GM23338 (cell line): ENCODE measurements at regions not wholly inside any gene's neighbourhood (a gene's known extent, or its start where the extent isn't known, plus 50 kb on each side); places are given as distances from the start of the nearest gene placed in this dataset.

Experiments
- EZH2 ChIP-seq: fragments of 200-600 bp; sonication (generic); IDR thresholded peaks from one replicate; pipeline ENCODE4 v1.8.0; 2017; ENCODE audit warnings: antibody characterized with exemption, mild to moderate bottlenecking, low read depth; ENCODE audit not compliant: unreplicated experiment
- EZH2phosphoT487 ChIP-seq: fragments of 200-600 bp; sonication (generic); IDR thresholded peaks from one replicate; pipeline ENCODE4 v1.8.1; 2018; ENCODE audit warnings: antibody characterized with exemption; ENCODE audit not compliant: unreplicated experiment
- JUNB ChIP-seq: IDR thresholded peaks from one replicate; pipeline ENCODE4 v1.6.1; 2016; ENCODE audit warnings: antibody characterized with exemption; ENCODE audit not compliant: unreplicated experiment
- NANOG ChIP-seq: IDR thresholded peaks from 2 replicates; pipeline ENCODE4 v1.6.1; 2016; ENCODE audit warnings: antibody characterized with exemption, borderline replicate concordance
- POLR2AphosphoS5 ChIP-seq: IDR thresholded peaks from 2 replicates; pipeline ENCODE4 v1.6.1; 2016; ENCODE audit warnings: antibody characterized with exemption, low read depth
- STAT1 ChIP-seq: IDR thresholded peaks from one replicate; pipeline ENCODE4 v1.6.1; 2016; ENCODE audit warnings: antibody characterized with exemption; ENCODE audit not compliant: unreplicated experiment
- ZNF114 ChIP-seq: fragments of 250-450 bp; sonication (Bioruptor Pico); IDR thresholded peaks from 2 replicates; pipeline ENCODE4 v1.5.0; 2020; ENCODE audit warnings: mild to moderate bottlenecking, moderate library complexity
- TF ChIP-seq, protein P1 (sequence below), 2 experiments: fragments of 200-600 bp in 1 of 2; sonication (generic) in 1 of 2; conservative IDR thresholded peaks; 2 replicates each; pipeline versions ENCODE4 v1.5.1 to v1.6.1; 2016 to 2017; ENCODE audit warnings: antibody characterized with exemption in 2 of 2, low read depth in 2 of 2, mild to moderate bottlenecking in 2 of 2, moderate library complexity in 1 of 2
- TF ChIP-seq, protein P2 (sequence below): fragments of 250-450 bp; sonication (Bioruptor Pico); IDR thresholded peaks from 2 replicates; pipeline ENCODE4 v1.5.0; 2020; ENCODE audit warnings: mild to moderate bottlenecking, moderate library complexity
- TF ChIP-seq, protein P3 (sequence below): IDR thresholded peaks from one replicate; pipeline ENCODE4 v1.6.1; 2018; ENCODE audit warnings: antibody characterized with exemption; ENCODE audit not compliant: unreplicated experiment

DNA sequence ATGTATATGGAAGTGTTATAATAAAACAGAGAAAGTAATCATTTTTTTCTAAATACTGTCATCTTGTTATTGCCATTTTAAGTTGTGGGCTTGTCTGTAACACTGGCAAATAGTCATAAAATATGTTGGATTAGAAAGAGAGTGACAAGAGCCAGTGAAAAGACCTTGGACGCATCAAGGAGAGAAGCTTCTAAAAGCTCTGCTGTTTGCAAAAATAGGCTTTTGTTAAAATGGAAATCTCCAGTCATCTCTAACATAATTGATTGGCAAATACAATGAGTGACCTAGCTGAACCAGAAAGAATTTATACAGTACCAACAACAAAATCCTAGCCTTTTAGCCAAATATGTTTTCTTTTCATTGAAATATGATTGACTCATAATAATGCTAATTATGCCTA lies 245.8 kb upstream of the RMST start:
- TF ChIP-seq, protein P1, sequence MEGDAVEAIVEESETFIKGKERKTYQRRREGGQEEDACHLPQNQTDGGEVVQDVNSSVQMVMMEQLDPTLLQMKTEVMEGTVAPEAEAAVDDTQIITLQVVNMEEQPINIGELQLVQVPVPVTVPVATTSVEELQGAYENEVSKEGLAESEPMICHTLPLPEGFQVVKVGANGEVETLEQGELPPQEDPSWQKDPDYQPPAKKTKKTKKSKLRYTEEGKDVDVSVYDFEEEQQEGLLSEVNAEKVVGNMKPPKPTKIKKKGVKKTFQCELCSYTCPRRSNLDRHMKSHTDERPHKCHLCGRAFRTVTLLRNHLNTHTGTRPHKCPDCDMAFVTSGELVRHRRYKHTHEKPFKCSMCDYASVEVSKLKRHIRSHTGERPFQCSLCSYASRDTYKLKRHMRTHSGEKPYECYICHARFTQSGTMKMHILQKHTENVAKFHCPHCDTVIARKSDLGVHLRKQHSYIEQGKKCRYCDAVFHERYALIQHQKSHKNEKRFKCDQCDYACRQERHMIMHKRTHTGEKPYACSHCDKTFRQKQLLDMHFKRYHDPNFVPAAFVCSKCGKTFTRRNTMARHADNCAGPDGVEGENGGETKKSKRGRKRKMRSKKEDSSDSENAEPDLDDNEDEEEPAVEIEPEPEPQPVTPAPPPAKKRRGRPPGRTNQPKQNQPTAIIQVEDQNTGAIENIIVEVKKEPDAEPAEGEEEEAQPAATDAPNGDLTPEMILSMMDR (conservative IDR thresholded peaks at IDR 0.05; ENCODE audit: low read depth in 2 of 2): no peak
- TF ChIP-seq EZH2: no peak
- TF ChIP-seq STAT1: no peak
- TF ChIP-seq, protein P2, sequence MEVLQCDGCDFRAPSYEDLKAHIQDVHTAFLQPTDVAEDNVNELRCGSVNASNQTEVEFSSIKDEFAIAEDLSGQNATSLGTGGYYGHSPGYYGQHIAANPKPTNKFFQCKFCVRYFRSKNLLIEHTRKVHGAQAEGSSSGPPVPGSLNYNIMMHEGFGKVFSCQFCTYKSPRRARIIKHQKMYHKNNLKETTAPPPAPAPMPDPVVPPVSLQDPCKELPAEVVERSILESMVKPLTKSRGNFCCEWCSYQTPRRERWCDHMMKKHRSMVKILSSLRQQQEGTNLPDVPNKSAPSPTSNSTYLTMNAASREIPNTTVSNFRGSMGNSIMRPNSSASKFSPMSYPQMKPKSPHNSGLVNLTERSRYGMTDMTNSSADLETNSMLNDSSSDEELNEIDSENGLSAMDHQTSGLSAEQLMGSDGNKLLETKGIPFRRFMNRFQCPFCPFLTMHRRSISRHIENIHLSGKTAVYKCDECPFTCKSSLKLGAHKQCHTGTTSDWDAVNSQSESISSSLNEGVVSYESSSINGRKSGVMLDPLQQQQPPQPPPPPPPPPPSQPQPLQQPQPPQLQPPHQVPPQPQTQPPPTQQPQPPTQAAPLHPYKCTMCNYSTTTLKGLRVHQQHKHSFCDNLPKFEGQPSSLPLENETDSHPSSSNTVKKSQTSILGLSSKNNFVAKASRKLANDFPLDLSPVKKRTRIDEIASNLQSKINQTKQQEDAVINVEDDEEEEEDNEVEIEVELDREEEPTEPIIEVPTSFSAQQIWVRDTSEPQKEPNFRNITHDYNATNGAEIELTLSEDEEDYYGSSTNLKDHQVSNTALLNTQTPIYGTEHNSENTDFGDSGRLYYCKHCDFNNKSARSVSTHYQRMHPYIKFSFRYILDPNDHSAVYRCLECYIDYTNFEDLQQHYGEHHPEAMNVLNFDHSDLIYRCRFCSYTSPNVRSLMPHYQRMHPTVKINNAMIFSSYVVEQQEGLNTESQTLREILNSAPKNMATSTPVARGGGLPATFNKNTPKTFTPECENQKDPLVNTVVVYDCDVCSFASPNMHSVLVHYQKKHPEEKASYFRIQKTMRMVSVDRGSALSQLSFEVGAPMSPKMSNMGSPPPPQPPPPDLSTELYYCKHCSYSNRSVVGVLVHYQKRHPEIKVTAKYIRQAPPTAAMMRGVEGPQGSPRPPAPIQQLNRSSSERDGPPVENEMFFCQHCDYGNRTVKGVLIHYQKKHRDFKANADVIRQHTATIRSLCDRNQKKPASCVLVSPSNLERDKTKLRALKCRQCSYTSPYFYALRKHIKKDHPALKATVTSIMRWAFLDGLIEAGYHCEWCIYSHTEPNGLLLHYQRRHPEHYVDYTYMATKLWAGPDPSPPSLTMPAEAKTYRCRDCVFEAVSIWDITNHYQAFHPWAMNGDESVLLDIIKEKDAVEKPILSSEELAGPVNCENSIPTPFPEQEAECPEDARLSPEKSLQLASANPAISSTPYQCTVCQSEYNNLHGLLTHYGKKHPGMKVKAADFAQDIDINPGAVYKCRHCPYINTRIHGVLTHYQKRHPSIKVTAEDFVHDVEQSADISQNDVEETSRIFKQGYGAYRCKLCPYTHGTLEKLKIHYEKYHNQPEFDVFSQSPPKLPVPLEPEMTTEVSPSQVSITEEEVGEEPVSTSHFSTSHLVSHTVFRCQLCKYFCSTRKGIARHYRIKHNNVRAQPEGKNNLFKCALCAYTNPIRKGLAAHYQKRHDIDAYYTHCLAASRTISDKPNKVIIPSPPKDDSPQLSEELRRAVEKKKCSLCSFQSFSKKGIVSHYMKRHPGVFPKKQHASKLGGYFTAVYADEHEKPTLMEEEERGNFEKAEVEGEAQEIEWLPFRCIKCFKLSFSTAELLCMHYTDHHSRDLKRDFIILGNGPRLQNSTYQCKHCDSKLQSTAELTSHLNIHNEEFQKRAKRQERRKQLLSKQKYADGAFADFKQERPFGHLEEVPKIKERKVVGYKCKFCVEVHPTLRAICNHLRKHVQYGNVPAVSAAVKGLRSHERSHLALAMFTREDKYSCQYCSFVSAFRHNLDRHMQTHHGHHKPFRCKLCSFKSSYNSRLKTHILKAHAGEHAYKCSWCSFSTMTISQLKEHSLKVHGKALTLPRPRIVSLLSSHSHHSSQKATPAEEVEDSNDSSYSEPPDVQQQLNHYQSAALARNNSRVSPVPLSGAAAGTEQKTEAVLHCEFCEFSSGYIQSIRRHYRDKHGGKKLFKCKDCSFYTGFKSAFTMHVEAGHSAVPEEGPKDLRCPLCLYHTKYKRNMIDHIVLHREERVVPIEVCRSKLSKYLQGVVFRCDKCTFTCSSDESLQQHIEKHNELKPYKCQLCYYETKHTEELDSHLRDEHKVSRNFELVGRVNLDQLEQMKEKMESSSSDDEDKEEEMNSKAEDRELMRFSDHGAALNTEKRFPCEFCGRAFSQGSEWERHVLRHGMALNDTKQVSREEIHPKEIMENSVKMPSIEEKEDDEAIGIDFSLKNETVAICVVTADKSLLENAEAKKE (CRISPR knock-in tag): no peak
- no peak for TF ChIP-seq POLR2AphosphoS5
- TF ChIP-seq, protein P3, sequence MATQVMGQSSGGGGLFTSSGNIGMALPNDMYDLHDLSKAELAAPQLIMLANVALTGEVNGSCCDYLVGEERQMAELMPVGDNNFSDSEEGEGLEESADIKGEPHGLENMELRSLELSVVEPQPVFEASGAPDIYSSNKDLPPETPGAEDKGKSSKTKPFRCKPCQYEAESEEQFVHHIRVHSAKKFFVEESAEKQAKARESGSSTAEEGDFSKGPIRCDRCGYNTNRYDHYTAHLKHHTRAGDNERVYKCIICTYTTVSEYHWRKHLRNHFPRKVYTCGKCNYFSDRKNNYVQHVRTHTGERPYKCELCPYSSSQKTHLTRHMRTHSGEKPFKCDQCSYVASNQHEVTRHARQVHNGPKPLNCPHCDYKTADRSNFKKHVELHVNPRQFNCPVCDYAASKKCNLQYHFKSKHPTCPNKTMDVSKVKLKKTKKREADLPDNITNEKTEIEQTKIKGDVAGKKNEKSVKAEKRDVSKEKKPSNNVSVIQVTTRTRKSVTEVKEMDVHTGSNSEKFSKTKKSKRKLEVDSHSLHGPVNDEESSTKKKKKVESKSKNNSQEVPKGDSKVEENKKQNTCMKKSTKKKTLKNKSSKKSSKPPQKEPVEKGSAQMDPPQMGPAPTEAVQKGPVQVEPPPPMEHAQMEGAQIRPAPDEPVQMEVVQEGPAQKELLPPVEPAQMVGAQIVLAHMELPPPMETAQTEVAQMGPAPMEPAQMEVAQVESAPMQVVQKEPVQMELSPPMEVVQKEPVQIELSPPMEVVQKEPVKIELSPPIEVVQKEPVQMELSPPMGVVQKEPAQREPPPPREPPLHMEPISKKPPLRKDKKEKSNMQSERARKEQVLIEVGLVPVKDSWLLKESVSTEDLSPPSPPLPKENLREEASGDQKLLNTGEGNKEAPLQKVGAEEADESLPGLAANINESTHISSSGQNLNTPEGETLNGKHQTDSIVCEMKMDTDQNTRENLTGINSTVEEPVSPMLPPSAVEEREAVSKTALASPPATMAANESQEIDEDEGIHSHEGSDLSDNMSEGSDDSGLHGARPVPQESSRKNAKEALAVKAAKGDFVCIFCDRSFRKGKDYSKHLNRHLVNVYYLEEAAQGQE: no peak
- TF ChIP-seq JUNB: no peak
- no peak for TF ChIP-seq EZH2phosphoT487
- TF ChIP-seq NANOG: no peak
- no peak for TF ChIP-seq ZNF114 (CRISPR knock-in tag)
